Fibroblast of lung (primary cell): ENCODE measurements at regions not wholly inside any gene's neighbourhood (a gene's known extent, or its start where the extent isn't known, plus 50 kb on each side); places are given as distances from the start of the nearest gene placed in this dataset.

Source experiments
- EZH2 ChIP-seq: IDR thresholded peaks from 2 replicates; pipeline ENCODE4 v1.5.1; 2012; ENCODE audit warnings: low read length, control low read depth, mild to moderate bottlenecking; ENCODE audit errors: missing control alignments
- TF ChIP-seq, protein P1 (sequence below), 2 donors: IDR thresholded peaks in 1 of 2; conservative IDR thresholded peaks in 1 of 2; 1 replicate in 1 of 2; 2 replicates in 1 of 2; pipeline ENCODE4 v1.5.1; 2011 to 2012; ENCODE audit warnings: low read length in 2 of 2, control low read depth in 1 of 2, inconsistent platforms in 1 of 2, low read depth in 1 of 2, mild to moderate bottlenecking in 1 of 2

DNA sequence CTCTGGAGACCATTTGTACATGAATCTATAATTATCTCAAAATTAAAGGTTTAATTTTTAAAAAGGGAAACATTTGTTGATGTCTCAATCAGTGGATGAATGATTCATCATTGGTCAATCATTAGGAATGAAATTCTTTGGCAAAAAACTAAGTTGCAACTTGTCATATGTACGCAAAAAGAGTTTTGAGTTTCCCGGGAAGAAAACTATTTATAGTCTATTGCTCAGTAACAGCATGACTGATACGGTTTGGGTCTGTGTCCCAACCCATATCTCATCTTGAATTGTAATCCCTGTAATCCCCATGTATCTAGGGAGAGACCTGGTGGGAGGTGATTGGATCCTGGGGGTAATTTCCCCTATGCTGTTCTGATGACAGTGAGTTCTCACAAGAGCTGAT is 765.8 kb upstream of the ROBO1 start:
- TF ChIP-seq, protein P1, sequence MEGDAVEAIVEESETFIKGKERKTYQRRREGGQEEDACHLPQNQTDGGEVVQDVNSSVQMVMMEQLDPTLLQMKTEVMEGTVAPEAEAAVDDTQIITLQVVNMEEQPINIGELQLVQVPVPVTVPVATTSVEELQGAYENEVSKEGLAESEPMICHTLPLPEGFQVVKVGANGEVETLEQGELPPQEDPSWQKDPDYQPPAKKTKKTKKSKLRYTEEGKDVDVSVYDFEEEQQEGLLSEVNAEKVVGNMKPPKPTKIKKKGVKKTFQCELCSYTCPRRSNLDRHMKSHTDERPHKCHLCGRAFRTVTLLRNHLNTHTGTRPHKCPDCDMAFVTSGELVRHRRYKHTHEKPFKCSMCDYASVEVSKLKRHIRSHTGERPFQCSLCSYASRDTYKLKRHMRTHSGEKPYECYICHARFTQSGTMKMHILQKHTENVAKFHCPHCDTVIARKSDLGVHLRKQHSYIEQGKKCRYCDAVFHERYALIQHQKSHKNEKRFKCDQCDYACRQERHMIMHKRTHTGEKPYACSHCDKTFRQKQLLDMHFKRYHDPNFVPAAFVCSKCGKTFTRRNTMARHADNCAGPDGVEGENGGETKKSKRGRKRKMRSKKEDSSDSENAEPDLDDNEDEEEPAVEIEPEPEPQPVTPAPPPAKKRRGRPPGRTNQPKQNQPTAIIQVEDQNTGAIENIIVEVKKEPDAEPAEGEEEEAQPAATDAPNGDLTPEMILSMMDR (conservative IDR thresholded peaks at IDR 0.05 in 1 of 2, IDR thresholded peaks at IDR 0.05 in 1 of 2; ENCODE audit: low read depth in 1 of 2, low read length in 2 of 2) = no peak
- no peak for TF ChIP-seq EZH2
